GM21528 (cell line): ENCODE measurements at regions not wholly inside any gene's neighbourhood (a gene's known extent, or its start where the extent isn't known, plus 50 kb on each side); places are given as distances from the start of the nearest gene placed in this dataset.

Source experiments
- ATAC-seq: cut with Tn5 transposase; IDR thresholded peaks from one replicate; pipeline ENCODE4 v1.9.1; 2021; ENCODE audit warnings: mild to moderate bottlenecking, moderate library complexity; ENCODE audit not compliant: unreplicated experiment, low FRiP score

DNA sequence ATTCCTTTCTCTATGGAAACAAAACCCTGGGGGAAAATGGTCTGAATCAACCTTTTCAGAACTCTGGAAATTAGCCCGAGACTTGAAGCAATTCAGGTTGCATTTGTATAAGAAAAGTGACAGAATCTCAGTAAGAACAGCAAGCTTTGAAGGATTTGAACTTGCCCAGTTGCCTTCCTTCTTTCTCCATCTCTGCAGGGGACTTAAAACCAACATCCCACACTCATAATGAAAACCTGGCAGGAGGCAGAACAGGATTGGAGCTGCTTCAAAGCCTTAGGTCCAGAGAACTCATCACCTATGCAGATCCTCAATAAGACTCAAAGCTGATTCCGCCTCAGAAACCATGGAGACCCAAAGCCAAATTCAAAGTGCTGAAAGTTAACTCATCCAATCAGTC, 790.5 kb upstream of the ID2 start:
- ATAC-seq: no peak

DNA sequence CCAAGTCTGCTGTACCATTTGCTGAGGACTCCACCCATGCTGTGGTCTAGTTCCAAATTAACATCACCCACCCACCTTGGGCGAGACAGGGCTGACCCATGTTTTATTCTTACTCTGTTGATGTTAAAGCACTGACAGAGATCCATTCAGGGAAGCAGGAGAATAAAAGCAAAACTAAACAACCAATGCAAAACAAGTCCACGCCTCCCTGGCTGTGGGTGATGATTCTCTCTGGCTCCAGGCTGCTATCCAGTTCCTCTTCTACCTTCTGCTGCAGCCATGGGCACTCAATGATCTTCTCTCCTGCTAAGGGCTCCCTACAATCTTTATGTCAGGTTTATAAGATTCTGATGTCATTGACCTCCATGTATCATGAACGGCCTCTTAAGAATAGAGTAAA, 786.6 kb upstream of the ID2 start:
- no peak for ATAC-seq

DNA sequence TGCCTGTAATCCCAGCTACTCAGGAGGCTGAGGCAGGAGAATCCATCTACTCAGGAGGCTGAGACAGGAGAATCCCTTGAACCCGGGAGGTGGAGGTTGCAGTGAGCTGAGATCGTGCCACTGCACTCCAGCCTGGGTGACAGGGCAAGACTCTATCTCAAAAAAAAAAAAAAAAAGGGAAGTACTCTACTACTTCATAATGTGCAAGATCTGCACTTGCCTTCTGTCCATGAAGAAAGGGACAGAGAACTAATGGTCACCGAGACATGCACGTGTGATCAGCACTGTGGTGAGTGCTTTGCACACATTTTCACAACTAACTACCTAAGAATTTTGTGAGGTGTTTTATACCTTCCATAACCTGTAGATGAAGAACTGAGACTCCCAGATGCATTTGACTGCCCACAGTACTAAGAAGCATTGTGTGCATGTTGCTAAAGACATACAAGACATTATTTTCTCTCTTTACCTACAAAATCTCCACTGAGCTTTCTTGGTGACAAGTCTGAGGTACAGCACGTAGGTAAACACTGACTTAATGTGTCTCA, 784.8 kb upstream of the ID2 start:
- ATAC-seq: no peak

DNA sequence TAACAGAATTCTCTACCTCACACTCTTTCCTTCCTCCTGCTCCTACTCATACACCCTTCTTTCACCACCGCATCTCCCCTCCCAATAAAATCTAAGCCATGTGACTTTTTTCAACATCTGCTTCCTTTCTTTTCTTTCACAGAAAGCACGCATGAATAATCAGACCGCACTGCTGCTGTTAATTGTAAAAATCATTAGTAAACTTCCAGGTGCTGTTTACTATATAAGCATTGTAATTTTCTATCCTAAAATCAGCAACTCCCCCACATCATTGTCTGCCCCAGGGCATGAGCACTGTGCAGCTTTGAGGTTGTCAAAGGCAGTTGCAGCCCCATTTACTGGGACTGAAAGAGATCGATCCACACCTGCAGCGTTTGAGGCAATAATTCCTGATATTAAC, 782.6 kb upstream of the ID2 start:
- no peak for ATAC-seq

DNA sequence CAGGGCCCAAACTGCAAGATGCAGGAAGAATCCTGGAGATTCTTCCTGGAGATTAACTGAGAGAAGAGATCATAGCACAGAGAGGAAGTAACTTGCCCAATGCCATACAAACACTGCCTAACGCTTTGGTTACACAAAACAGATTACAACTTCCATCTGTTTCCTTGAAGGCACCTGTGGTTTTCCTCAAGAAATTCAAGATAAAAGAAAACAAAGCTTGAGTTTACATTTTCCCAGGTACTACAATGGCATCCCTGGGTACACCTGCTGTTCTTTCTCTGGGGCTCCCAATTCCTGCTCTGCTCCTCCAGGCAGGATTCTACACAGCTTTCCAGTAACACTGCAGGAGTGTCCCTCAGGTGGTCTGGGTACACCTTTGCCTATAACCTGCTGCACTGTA, 781.9 kb upstream of the ID2 start:
- ATAC-seq: no peak

DNA sequence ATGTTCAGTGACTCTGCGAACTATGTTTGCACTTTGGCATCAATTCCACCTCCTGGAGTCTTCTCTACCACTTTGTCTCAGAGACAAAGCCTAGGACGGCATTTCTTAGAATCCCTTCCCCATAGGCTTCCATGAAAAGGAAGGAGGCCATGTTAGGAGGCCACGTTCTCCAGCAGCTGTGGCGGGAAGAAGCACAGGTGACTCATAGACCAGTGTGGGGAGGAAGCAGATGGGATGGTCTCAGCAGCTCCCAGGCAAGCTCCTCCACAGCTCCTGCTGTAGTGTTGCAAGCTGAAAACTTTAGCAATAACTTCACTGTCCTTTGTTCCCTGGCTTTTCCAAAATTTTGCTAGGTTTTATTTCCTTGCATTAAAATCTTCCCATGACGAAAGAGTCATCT, 781.3 kb upstream of the ID2 start:
- no peak for ATAC-seq

DNA sequence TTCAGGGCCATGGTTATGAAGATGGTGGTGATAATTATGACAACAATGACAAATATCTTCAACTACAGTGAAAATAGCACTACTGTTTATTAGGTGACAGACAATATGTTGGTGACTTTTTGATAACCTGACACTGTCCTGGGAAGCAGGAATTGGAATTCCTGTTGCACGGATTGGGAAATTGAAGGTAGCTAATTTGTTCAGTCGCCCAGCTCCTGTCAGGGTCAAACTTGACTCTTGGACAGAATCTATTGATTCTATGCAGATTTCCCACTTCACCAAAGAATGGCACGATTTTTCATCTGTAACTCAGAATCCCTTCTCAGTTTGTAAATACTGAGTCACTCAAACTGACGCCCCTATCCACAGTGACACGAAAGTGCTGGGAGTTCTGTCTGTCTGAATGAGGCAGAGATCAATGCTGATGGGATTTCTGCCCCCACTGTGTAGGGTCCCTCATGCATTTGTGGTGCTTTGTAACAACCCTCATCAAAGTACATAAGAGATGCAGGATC, 779.5 kb upstream of the ID2 start:
- ATAC-seq: no peak

DNA sequence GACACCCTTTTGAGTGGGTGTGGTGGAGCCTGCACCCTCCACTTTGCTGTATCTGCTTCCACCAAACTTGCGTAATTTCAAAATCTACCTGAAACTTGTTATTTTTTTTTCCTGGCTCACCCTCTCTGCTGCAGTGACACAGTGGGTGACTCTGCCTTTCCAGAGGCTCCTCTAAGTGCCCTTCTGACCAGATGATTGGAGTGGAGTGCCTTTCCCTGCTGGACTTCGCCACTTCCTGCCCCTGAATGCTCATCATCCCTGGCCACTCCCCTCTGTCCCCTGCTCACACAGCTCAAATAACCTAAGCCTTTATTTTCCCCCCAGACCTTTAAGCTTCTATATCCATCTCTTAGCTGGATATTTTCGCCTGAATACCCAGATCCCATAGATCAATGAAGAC, 777.5 kb upstream of the ID2 start:
- ATAC-seq: no peak

DNA sequence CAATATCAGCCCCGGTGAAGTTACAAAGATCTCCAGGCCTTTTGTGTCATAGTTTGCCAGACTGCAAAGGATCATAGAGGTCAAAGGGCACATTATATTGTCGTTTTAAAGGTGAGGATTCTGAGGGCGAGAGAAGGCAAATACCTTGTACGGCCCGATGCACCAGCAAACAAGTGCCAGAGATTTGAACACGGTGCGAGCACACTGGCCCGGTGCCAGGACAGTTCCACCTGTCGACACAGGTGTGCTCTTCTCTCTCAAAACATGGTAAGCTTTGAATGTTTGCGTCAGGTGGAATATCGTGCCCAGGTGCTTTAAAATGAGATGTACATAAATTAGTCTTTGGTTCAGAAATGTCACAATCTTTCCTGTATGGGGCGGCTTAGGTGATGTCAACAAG, 776.1 kb upstream of the ID2 start:
- no peak for ATAC-seq

DNA sequence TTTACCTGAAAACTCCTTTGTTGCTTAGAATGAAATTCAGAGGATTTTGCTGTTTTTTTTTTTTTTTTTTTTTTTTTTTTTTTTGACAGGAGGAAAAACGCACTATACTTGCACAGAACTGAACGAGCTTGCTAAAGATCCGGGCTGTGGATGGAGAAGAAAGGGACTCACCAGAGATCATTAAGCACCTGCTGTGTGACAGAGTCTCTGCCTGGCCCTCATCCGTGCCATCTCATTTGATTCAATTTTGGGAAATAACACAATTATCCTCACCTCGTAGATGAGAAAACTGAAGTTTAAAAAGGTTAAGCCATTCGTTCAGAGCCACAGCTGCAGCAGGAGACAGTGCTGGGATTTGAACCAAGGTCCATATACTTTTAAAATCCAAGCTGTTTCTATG, 775.4 kb upstream of the ID2 start:
- ATAC-seq: no peak

DNA sequence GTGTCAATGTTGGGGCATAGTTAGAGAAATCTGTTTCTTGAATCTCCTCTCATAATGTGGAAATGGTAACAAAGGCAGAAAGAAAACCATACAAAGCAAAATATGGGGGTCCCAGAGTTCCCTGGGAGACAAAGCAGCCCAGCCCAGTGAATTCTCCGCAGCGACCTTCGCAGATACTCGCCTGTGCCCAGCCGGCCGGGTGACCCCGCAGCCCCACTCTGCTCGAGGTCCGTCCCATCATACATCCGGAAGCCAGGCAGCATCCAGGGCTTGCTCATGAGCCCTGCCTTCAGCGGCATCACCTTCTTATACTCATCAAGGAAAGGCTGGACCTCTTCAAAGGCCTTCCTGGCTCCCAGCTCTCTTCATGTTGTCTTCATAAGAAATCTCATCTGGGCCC, 774.8 kb upstream of the ID2 start:
- no peak for ATAC-seq

DNA sequence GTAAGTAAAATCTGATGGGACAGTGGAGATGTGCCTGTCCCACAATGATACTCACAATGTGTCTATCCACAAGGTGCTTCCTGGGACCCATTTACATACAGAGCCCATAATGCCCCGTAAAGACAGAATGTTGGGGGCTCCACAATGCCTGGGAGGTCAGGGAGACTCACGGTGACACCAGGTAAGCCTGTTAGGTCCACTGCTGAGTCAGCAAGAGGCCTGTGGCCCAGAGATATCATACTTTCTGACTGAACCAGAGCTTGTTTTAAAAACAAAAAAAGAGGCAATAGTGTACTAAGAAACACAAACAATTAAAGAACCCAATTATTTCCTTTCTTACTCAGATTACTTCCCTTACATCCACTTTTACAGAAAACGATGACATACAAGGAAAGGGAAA, 771.1 kb upstream of the ID2 start:
- ATAC-seq: no peak

DNA sequence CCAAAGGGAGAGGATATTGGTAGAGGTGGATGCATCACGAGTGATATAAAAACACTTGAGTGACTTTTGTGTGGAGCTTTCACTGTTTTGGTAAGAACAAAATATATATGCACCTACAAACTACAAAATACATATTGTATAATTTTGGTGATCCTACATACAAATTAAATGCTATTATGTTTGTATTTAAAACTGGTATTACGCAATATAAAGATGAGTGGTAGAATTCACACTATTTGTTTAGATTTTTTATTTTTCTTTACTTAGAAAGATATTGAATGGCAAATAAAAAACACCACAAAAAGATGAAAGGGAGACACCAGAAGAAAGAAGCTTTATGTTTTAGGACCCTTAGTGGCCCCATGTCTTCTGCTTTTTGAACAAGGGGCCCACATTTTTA, 770.7 kb upstream of the ID2 start:
- no peak for ATAC-seq

DNA sequence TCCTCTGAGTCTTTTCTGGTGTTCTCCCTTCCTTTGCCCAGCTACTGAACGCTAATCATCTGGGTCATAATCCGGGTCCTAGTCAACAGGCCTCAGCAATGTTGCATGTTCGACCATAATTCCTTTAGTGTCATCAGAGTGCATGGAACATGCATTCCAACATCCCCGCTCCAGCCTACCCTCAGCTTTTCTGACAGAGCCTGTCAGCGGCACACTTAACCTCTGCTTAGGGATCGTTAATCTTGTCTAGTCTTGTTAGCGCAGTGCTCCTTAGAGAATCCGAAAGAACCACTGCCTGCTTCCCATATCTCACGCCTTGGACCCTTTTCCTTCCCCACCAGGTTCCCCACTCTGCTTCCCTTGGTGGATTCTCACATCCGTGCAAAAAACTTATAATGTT, 767.9 kb upstream of the ID2 start:
- ATAC-seq: no peak

DNA sequence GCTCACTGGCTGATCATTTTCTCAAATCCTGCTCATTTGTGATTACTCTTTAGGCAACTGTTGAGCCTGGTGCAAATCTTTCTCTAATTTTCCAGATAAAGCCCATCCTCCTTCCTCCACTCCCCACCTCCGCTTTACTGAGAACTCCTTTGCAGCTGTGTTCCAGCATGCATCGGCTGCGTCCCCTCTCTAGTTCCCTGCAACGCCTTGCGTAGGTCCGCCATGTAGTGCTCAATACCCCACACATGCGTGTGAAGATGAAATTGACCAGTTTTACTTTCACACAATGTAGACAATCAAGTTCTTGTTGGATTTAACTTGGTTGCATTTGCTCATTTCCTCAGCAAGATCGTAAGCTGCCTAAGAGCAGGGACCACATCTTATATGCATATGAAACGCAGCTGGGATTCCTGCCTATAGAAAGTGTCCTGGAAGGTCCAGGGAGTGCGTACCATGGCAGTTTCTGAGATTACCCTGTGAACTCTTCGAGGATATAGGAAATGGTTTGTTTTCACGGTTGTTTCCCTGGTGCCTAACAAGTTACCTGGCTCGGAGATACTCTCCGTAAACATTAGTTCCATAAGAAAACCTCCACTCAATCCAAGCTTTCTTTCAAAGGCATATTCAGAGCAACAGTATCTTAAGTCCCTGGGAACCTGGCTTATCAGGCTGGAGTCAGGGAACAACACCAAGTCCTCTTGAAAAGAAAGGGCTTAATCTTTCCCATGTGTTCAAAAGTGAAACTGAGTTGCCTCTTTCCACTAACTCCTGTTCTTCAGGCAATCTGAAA, 766.4 kb upstream of the ID2 start:
- ATAC-seq: no peak

DNA sequence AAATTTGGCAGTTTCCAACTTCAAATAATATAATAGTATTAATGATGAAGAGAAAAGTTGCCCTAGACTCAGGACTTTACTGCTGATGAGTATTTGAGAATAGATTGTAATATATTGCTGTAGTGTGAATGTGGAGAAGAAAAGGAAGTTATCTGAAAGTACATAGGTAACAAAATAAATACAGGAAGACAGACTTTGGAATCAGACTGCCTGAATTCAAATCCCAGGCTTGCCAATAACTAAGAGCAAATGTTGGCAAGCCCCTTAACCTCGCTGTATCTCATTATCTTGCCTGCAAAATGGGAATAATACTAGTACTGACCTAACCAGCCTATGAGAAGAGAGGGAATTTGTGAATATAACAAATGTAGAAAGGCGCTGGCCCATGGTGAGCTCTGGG, 765.2 kb upstream of the ID2 start:
- ATAC-seq: no peak

DNA sequence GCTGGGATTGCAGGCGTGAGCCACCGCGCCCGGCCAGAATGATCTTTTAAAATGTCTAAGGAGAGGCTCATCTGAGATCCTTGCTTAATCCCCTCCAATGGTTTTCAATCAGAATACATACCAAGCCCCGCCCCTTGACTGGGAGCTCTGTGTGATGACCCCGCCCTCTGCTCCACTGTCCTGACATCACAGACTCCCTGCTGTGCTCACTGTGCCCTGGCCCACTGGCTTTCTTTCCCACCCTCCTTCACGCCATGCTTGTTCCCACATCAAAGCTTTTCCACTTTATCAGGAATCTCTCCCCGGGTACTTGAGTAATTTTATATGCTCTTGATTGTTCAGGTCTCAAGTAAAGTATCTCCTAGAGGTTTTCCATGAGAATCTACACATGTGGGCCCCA, 762.3 kb upstream of the ID2 start:
- no peak for ATAC-seq

DNA sequence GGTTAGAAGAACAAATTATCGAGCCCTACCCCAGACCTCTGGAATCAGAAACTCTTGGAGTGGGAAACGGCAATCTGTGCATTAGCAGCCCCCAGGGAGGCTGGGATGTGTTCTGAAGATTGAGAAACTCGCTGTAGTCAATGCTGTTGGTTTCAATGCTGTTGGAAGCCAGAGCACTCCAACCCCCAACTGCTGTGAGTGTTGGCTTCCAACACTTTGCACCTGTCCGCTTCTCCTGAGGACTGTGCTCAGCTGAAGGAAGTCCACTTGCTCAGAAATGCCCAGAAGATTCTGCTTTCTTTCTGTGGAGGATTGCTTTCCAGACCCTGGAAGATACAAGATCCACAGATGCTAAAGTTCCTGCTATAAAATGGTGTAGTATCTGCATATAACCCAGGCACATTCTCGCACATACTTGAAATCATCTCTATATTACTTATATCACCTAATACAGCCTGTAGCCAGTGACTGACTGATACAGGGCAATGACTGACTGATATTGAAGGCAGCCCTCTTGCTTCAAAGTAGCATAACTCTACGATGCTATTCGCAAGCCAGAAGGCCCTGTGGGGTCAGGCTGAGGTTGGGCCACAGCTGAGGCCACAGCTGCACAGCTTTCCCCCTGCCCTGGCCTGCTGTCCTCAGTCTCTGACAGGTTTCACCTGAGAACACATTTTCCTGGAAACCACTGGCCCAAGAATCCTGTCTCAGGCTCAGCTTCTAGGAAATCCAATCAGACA, 757.7 kb upstream of the ID2 start:
- no peak for ATAC-seq

DNA sequence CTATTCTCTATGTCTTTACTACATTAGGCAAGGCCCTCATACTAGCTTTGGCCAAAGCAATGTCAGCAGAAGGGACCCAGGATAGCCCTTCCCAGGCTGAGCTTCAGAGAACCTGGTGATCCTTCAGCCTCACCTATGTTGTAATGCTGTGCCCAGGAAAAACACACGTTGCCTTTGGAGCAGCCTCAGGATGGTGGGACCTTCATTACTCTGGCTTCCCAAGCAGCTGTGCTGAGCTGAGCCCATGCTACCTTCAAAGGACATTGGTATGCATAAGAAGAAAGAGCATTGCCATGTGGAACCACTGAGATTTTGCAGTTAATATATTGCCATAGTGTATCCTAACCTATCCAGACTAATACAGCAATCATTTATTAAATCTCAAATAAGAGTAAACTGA, 756.4 kb upstream of the ID2 start:
- no peak for ATAC-seq

DNA sequence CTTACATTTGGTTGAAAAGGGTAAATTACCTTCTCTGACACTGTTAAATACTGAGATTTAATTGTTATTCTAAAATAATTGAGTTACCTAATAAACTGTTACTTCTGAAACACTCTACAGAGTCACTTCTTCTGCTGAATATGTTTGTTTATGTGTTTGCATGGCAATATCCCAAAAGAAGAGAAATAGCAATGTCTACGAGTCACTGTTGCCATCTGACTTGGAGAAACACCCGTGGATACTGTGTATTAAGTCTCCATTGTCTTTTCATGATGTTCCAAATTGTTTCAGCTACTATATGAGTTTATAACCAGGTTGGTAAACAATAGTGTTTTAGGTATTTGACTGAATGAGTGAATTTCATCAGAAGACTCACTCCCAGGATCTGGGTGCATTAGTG, 754.2 kb upstream of the ID2 start:
- ATAC-seq: no peak

DNA sequence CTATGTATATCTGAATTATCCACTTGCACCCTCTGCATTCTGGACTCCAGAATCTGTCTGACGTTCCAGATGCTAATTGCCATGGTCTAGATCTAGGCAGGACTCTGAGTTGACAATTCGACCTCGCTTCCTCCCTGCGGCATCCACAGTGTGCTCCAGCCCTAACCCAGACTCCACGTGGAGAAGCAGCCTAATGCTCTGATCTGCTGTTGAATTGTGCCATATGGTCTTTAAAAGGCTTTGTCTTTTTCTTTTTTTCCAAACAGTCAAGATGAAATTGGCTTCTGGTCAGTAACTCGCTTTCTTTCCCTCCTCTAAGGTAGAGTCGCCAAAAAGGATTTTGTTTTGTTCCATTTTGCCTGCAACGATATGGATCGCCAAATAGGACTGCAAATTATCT, 752.6 kb upstream of the ID2 start:
- no peak for ATAC-seq
